ENCODE measurements at regions not wholly inside any gene's neighbourhood (a gene's known extent, or its start where the extent isn't known, plus 50 kb on each side); places are given as distances from the start of the nearest gene placed in this dataset.

DNA sequence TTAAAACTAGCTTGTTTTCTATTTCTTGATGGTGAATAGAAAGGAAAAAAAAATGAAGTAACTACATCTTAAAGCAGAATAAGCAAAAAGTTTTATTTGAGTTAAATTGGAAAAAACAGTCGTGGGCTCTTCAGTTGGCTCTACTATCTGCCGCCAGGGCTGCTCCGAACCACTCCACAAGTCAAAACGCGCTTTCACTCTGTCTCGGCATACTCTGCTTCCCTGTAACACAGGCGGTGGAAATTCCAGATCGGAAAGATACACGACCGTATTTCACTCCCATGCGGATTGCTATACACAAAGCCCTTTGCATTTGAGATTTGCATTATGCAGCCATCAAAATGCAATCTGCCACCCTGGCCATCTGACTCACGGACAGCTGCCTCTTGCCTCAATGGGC is 505.6 kb downstream of the IRX1 start:
- no peak for DNase-seq (ENCODE audit: low read depth in 2 of 2, low spot score in 1 of 2)

DNA sequence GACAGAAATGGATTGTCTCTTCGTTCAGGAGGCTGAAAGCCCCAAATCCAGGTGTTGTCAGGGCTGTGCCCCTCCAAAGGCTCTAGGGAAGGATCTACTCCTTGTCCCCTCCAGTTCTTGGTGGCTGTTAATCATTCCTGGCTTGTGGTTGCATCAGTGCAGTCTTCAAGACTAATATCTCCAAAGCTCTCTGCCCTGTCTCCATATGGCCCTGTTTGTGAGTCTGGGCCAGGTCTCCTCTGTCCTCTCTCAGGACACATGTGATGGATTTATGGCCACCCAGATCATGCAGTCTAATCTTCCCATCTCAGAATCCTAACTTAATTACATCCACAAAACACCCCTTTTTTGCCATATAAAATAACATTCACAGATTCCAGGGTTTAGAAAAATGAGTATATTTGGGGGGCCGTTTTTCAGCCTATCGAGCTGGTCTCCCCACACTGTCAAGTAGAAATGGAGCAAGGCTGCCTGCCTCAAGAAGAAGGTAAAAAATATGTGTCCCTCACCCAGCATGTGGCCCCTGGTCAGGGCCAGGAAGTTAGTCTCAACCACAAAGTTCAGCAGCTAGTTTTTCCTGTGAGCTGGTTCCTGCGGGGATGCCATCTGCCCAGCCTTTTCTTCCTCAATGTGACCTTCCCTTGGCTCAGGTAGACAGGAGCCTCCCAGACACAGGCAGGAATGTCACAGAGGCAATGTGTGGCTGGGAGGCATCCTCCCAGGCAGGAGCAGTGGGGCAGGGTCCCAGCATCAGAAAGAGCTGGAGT is 509.4 kb downstream of the IRX1 start:
- DNase-seq (ENCODE audit: low read depth in 2 of 2, low spot score in 1 of 2) = no peak

- no peak for DNase-seq (ENCODE audit: low read depth in 2 of 2, low spot score in 1 of 2)
Observed at GRCh38 chr5:4108690-4109089, 513.1 kb downstream of the IRX1 start.

GRCh38 chr5:4113426-4113825 is 517.8 kb downstream of the IRX1 start:
- DNase-seq (ENCODE audit: low read depth in 2 of 2, low spot score in 1 of 2) = no peak

DNA sequence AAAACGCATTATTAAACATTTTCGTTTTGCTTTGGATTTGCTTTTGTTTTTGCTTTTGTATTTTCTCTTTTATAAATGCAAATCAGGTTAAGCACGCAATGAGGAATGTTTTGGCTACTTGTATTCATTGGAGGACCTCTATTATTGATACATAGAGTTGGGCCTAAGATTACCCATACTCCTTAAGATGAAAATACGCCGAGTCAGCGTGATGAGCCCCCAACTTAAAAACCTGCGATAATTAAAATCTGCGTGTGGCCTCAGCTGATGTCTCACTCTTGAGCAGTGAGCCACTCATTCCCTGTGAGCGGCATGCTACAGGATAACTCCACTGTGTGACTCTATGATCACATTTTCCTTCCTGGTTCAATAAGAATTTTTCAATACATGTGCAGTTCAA is 518.3 kb downstream of the IRX1 start:
- DNase-seq (ENCODE audit: low read depth in 2 of 2, low spot score in 1 of 2) = no peak

DNA sequence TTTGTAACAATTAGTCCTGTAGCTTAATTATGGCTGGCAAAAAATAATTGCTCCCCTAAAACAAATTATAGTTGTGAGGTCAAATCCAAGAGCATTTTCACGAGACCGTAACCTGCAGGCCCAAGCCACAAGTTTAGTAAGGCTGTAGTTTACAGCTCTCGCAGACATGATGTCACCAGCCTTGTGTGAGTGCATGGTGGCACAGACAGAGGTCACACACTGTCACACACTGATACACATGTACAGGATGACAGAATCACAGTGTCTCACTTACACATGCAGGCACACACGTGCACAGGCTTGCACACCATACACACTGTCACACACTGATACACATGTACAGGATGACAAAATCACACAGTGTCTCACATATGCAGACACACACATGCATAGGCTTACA is 518.8 kb downstream of the IRX1 start:
- no peak for DNase-seq (ENCODE audit: low read depth in 2 of 2, low spot score in 1 of 2)

- no peak for DNase-seq (ENCODE audit: low read depth in 2 of 2, low spot score in 1 of 2)
Observed at GRCh38 chr5:4116834-4117233, 521.2 kb downstream of the IRX1 start.

DNA sequence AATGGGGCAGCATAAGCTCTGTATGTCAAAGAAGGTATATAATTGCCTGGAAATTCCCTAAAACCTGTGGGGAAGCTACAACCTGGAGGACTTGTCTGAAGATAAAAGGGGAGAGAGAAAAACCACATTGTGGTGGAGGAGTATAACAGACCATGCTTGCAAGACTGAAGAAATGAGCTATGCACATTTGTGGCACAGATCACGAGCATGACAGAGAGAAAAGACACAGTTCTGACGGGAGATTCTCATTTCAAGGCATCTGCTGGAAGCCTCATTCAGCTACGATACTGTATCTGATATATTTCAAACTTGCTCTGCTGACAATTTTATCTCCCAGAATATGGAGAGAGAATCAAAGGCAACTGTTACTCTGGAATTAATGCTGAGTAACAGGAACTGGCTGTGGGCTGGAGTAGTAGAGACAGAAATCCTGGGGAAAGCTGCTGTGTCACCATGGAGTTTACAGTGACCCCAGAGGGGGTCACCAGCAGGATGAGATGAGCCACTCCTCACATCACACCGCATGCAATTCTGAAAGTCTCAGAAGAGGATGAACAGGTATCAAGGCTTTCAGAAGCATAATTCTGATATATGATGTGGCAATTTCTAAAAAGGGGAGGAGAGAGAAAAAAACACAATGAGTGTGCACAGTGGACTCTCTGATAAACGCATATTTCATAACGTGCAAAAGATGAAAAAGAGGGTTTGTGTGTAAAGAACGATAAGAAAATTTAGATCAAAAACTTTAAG is 528.8 kb downstream of the IRX1 start:
- DNase-seq (ENCODE audit: low read depth in 2 of 2, low spot score in 1 of 2) = no peak

GRCh38 chr5:4128994-4129393 is 533.4 kb downstream of the IRX1 start:
- DNase-seq (ENCODE audit: low read depth in 2 of 2, low spot score in 1 of 2) = no peak

DNA sequence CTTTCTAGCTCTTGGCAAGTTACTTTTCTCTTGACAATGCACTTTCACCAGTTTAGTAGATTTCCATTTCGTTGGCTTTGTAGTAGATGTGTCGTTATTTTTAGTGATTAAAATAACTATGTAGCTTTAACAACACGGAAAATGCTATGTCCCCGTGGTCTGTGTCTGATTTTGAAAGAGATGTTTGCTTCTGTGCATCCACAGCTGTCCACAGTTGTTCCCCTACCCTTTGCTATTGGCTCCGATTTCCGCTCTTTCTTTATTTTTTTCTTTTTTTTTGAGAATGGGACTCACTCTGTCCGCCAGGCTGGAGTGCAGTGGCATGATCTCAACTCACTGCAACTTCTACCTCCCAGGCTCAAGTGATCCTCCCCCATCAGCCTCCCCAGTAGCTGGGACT is 533.9 kb downstream of the IRX1 start:
- no peak for DNase-seq (ENCODE audit: low read depth in 2 of 2, low spot score in 1 of 2)

DNA sequence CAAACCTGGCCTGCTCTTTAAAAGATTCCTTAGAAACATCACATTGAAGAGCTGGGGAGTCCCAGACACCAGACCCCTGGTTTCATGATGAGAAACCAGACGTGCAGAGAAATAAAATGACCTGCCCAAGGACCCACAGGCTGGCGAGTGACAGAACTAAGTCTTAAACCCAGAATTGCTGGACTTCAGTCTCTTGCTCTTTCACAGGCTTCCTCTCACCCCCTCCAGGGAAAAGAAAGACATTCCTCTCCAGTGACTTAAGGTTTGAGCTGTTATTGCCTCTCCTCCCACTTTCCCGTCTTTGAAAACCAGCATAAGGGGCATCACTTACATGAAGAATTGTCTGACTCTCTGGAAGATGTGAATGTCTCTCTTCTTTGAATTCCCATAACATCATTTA is 535.2 kb downstream of the IRX1 start:
- no peak for DNase-seq (ENCODE audit: low read depth in 2 of 2, low spot score in 1 of 2)

DNA sequence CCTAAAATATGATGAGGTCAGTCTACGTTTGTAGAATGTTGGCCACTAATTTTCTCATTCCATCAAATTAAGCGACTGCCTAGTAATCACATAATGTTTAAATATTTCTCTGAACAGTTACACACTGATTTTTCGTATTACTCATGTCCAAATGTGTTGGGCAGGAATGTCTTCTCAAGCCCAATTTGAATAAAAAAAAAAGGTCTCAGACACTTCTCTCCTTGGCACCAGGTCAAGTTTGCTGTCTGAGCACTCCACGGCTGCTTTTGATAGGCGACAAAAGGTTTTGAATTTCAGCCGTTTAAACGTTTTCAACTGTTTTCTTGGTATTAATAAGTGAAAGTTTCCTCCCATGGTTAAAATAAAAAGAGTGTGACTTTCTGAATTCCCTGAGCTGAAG is 542.1 kb downstream of the IRX1 start:
- no peak for DNase-seq (ENCODE audit: low read depth in 2 of 2, low spot score in 1 of 2)

DNA sequence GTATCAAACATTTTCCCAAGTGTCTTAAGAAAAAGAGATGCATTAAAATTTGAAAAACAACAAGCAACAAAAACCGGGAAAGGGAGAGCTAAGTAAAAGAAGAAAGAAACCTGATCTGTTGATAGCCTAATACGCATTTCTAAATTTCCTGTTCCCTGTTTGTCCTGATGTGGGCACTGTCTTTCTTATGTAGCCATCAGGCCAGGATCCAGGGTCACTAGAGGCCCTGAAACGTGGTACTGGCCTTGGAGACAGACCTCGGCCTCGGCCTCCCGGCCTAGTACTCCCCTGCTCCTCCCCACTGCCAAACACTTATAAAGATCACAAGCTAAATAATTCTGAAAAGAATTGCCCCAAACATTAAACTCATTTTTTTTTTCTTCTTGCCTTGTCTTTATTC is 547.2 kb downstream of the IRX1 start:
- DNase-seq (ENCODE audit: low read depth in 2 of 2, low spot score in 1 of 2) = no peak

DNA sequence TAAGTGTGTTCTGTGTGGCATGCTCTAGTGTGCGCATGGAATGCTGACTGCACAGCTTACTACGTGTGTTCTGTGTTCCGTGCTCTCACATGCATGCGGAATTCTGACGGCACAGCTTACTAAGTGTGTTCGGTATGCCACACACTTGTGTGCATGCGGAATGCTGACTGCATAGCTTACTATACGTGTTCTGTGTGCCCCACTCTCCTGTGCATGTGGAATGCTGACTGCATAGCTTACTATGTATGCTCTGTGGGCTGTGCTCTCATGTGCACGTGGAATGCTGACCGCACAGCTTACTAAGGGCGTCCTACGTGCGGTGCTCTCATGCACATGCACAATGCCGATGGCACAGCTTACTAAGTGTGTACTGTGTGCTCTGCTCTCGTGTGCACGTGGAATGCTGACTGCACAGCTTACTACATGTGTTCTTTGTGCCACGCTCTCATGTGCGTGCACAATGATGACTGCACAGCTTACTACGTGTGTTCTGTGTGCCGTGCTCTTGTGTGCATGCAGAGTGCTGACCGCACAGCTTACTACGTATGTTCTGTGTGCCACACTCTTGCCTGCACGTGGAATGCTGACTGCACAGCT is 548.9 kb downstream of the IRX1 start:
- DNase-seq (ENCODE audit: low read depth in 2 of 2, low spot score in 1 of 2) = no peak

DNA sequence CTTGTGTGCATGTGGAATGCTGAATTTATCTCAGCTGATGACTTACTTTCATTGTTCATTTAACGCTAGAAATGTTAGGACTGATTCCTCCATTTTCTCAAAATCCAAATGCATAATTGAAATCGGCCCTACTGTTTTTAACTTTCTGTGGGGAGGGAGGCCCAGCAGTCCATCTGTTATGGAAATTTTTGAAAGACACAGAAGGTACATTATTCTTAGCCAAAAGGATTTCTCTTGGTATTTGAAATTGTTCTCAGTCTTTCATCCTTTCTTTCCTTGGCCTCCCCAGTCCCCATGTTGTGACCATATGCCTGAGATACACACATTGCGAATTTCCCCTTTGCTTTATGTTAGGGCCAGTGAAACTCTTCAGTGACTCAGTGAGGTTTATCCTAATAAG is 549.9 kb downstream of the IRX1 start:
- DNase-seq (ENCODE audit: low read depth in 2 of 2, low spot score in 1 of 2) = no peak

GRCh38 chr5:4148009-4148408 is 552.4 kb downstream of the IRX1 start:
- DNase-seq (ENCODE audit: low read depth in 2 of 2, low spot score in 1 of 2) = no peak

DNA sequence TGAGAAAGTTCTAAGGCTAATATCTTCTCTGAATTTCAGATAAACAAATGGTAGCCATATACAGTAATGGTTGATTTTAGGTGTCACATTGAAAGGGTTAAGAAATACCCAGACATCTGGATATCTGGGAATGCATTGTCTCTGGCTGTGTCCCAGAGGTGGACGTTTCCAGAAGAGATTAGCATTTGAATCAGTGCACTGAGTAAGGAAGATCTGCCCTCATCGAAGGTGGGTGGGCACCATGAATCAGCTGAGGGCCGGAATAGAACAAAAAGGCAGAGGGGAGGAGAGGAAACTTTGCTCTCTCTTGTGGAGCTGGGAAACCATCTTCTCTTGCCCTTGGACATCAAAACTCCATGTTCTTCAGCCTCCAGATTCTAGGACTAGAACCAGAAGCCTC is 554.4 kb downstream of the IRX1 start:
- DNase-seq (ENCODE audit: low read depth in 2 of 2, low spot score in 1 of 2) = no peak

GRCh38 chr5:4156153-4156552 is 560.5 kb downstream of the IRX1 start:
- no peak for DNase-seq (ENCODE audit: low read depth in 2 of 2, low spot score in 1 of 2)

GRCh38 chr5:4156889-4157288 is 561.3 kb downstream of the IRX1 start:
- no peak for DNase-seq (ENCODE audit: low read depth in 2 of 2, low spot score in 1 of 2)

- no peak for DNase-seq (ENCODE audit: low read depth in 2 of 2, low spot score in 1 of 2)
Observed at GRCh38 chr5:4158750-4159447, 563.3 kb downstream of the IRX1 start.

DNA sequence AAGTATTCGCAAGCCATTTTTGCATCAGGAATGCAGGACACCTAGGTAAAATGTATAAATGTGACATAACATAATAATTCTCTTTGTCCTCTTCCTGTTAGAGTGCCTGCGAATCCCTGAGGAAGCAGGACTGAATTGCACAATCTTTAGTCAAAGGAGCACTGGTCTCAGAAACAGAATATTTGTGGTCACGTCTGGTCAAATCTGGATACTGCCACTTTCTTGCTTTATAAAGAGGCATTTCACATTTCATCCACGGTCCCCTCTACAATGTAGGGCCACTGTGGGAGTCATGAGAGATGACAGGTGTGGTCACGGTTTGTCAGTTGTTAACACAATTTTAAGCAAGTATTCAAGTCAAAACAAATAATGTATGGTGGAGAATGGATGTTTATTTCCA is 564.0 kb downstream of the IRX1 start:
- DNase-seq (ENCODE audit: low read depth in 2 of 2, low spot score in 1 of 2) = no peak

GRCh38 chr5:4164167-4164566 is 568.5 kb downstream of the IRX1 start:
- DNase-seq (ENCODE audit: low read depth in 2 of 2, low spot score in 1 of 2) = no peak

All from stimulated activated CD8-positive, alpha-beta memory T cell treated with anti-CD3 and anti-CD28 coated beads, Interleukin-4, amount 100 ng/mL, for 4 hours (primary cell).